Astrocyte of the hippocampus (primary cell): ENCODE measurements at regions not wholly inside any gene's neighbourhood (a gene's known extent, or its start where the extent isn't known, plus 50 kb on each side); places are given as distances from the start of the nearest gene placed in this dataset.
A peak's percentile ranks its signal among the peaks of the same experiment; 100 is the strongest.
"Not testable (repeated sequence)": the region's sequence is repeated elsewhere in the genome, so short reads cannot be mapped to it uniquely, and the experiment has no call there.

Experiments used
- DNase-seq: peaks from one replicate; pipeline ENCODE4 v3.0.0; 2011; ENCODE audit warnings: low read depth, low spot score

- DNase-seq, result no peak
Observed at GRCh38 chr15:88994286-88994685, 81.1 kb upstream of the MFGE8 start.

DNA sequence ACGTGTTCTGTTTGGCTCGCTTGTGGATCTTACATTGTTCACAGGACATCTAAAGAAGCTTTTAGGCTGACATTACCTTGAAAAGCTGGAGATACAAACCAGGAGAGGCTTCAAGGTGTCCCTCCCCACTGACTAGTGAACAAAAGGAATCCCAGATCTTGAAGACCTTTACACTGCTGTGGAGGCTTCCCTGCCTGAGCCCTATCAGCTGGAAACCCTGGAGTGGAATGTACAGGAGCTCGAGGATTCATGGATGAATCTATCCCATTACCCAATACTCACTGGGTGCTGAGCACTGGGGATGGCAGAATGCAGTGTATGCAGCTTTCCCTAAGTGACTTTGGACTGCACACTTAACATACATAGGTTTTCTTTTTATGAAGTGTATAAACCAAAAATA lies 82.3 kb upstream of the MFGE8 start:
- DNase-seq, result no peak

DNA sequence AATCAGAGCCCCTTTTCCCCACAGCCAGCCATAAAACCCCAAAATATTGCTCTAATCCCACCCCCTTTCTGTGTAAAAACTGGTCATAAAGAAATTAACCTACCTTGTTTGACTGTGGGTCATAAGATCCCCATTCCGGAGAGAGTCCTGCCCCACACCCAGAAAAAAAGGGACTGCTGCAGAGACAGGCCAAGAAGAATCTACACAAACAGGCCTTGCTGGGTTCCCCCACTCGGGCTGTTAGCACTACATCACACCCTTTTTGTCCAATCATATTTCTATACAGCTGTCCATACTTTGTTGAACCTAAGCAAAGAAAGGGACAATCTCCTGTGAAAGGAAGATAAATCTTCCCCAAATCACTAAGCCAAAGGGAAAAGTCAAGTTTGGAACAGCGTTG lies 84.4 kb upstream of the MFGE8 start:
- DNase-seq, result no peak

GRCh38 chr15:88998980-88999713 lies 86.0 kb upstream of the MFGE8 start:
- DNase-seq, result no peak

GRCh38 chr15:89001708-89002275 lies 86.5 kb upstream of the ABHD2 start:
- not testable (repeated sequence) for DNase-seq

DNA sequence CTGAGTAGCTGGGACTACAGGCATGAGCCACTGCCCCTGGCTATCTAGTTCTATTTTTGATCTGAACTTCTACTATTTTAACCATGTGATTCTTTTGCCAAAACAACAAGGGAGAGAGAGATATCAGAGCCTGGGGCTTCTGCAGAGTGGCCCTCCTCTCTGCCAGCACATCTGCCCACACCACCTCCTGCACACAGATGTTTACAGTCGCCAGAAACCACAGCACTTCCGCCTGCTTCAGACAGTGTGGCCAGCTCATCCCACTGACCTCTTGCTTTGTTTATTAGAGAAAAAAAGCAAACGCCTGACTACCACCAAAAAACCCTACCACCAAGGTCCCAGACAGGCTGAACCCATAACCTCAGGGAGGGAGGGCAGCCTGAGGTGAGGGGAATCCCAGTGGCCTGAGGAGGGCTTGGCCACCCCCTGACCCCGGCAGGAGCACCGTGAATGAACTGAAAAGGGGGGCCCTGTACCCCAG lies 85.9 kb upstream of the ABHD2 start:
- DNase-seq, result no peak

GRCh38 chr15:89002830-89003229 lies 85.4 kb upstream of the ABHD2 start:
- DNase-seq, result no peak

- peak; percentile 76 for DNase-seq
Observed at GRCh38 chr15:89003865-89004725, 84.2 kb upstream of the ABHD2 start.

DNA sequence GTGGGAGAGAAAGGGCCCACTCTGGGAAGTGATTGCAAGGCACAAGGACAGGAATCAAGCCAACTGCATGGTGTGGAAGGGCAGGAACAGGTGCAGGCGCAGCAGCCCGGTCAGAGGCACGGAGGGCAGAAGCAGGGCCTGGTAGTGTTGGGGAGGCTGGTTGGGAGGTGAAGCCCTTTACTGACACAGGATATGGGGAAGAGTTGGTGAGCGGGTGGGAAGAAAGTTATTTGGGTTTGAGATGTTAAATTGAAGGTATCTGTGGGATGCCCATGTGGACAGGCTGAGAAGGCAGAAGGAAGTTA lies 83.6 kb upstream of the ABHD2 start:
- DNase-seq, result no peak

- not testable (repeated sequence) for DNase-seq
Observed at GRCh38 chr15:89007527-89007926, 80.7 kb upstream of the ABHD2 start.

DNA sequence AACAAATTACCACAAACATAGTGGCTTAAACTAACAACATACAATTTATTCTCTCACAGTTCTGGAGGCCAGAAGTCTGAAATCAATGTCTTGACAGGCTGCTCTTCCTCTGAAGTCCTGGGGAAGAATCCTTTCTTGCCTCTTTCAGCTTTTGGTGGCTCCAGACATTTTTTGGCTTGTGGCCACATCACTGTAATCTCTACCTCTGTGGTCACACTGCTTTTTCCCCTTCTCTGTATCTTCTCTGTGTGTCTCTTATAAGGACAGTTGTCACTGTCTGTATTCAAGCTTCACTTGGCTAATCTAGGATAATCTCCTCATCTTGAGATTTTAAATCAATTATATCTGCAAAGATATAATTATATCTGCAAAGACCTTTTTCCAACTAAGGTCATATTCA lies 80.3 kb upstream of the ABHD2 start:
- no peak for DNase-seq

- no peak for DNase-seq
Observed at GRCh38 chr15:89009080-89009479, 79.2 kb upstream of the ABHD2 start.

GRCh38 chr15:89015412-89016097 lies 72.7 kb upstream of the ABHD2 start:
- no peak for DNase-seq

DNA sequence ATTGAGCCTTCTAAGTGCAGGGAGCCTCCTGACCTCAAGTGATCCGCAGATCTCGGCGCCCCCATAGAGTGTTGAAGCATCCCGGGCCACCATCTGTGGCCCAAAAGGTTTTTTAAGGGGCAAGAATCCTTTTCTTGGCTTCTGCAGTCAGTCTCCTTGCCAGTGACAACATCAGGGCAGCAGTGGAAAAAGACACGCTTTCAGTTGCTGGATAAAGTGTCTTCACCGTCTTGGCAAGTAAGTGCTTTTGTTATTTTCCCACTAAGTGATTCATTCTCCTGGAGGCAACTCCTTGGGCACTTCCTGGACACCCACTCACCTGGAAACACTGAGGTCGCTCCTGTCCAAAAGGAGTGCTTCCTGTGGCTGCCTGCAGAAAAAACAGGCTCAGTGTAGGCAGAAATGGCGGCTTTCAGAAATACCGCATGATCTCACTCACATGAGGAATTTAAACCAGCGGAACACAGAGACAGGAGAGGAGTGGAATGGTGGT lies 71.7 kb upstream of the ABHD2 start:
- DNase-seq, result peak; percentile 34

DNA sequence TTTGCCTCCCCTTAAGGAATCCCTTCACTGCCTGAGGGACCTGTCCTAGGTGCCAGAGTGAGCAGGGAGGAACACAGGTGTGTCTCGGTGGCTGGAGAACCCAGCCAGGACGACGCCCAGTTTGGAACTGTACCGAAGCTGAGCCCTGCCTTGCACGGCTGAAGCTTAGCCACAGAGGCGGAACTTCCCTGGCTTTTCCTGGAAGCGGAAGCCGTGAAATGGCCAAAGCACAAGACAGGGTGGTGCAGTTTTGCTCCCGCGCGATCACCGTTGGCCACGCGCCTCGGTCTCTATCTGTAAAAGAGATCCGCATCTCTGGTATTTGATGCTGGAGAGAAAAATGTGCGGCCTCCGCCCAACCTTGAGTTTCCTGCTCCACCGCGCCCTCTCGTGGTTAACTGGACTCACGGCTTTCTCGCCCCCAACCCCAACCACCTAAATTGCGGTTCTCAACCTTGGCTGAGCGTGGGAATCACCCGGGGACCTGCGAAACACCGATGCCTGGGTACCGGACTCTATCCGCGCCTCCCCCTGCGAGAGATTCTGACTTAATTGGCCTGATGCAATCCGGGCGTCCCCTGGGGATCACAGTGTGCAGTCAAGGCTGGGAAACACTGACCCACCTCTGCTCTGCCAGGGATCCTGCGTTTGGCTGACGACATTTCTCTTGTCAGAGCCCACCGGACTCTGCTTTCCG lies 70.7 kb upstream of the ABHD2 start:
- peak; percentile 88 for DNase-seq

- DNase-seq, result peak; percentile 61
Observed at GRCh38 chr15:89018207-89018606, 70.0 kb upstream of the ABHD2 start.

- DNase-seq, result no peak
Observed at GRCh38 chr15:89019436-89019835, 68.8 kb upstream of the ABHD2 start.

- DNase-seq, result peak; percentile 67
Observed at GRCh38 chr15:89021224-89021623, 67.0 kb upstream of the ABHD2 start.

GRCh38 chr15:89021886-89022285 lies 66.4 kb upstream of the ABHD2 start:
- DNase-seq, result not testable (repeated sequence)

- no peak for DNase-seq
Observed at GRCh38 chr15:89023311-89023961, 64.8 kb upstream of the ABHD2 start.

DNA sequence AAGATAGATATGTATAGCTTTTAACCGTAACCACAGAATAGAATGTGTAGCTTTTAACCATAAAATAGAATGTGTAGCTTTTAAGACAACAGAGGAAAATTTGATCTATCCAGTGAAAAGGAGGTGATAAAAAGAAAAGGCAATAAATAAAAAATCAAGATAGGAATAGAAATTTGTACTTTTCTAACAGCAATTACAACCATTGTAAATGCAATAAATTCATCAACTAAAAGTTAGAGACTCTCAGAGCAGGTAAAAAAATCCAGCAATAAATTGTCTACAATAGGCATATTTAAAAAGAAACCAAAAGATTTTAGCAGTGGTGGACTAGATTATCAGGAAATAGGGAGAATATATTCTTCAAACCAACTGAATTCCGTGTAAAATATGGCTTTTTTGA lies 63.8 kb upstream of the ABHD2 start:
- DNase-seq, result no peak
